ENCODE measurements at regions not wholly inside any gene's neighbourhood (a gene's known extent, or its start where the extent isn't known, plus 50 kb on each side); places are given as distances from the start of the nearest gene placed in this dataset.

DNA sequence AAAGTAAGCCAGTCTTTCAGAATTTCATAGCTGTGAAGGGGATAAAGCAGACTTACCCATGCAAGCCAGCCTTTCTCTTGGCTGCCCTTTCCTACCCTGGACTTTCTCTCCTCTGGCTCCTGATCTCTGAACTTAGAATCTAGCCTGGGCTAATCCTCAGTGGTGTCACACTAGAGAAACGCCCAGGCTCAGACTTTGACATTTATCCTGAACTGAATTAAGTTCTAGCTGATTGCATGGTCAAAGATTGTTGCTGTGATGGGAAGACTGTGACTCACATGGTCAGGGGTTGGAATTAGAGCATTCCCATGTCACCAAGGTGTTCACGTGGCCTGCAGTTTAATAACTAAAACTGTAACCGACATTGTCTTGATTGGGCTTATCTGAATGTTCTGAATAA lies 469.5 kb upstream of the FAT1 start:
- ChIA-PET CTCF (interaction anchor here (0.6 kb wide), 1 partner anchor 948 kb away, joined by 4 read pairs; no protein-coding TSS in a partner anchor), POLR2A (no interaction called here)

DNA sequence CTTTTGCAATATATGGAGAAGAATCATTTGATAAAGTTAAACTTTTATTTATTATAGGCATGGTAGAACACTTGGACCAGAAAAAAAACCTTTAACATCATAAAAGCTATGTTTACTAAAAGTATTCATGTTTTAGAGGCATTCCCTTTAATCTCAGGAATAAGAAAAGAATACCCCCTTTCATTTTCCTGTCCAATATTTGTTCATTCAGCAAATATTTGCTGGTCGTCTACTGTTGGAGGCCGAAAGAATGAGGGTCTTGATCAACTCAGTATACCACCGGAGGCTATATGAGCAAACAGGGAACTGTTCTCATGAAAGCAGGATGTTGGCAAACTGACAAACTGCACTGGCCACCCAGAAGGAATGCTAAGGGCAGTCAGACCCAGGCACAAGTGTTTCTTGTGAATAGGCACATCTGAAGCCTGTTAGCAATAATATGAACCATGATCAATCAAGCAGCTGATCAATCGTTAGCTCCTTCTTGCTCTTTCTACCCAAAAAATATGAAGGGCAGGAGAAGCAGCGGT lies 480.8 kb upstream of the FAT1 start:
- ChIA-PET CTCF (no interaction called here), POLR2A (no interaction called here)

DNA sequence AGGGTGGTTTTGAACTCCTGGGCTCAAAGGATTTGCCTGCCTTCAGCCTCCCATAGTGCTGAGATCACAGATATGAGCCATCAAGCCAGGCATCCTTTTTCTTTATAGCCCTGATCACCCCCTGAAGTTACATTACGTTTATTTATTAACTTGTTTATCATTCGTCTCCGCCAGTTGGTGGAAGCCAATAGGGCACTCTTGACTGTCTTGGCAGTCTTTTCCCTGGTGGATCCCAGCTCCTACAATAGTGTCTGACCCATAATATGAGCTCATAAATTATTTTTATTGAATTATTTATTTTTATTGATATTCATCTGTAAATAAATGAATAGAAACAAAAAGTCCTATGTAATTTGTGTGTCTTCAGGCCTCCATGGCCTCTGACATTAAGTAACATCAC lies 484.3 kb upstream of the FAT1 start:
- POLR2A ChIA-PET: no interaction called here
- CTCF ChIA-PET: no interaction called here

DNA sequence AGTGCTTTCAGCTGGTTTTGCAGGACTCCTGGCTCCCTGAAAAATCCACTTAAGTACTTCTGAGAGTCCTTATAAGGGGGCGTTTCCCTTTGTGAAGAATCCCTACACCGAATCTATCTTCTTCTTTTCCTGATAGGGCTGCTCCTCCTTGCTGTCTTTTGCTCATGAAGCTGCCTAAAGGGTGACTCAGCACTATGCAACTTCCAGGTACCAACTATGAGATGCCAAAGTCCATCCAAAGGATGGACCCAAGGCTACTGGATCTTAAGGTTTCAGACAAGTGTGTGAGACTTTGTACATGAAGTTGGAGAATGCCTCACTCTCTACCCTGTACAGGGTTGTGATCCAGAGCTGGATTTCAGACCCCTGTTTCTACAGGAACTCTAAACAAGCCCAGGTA lies 485.0 kb upstream of the FAT1 start:
- ChIA-PET CTCF (no interaction called here), POLR2A (no interaction called here)

DNA sequence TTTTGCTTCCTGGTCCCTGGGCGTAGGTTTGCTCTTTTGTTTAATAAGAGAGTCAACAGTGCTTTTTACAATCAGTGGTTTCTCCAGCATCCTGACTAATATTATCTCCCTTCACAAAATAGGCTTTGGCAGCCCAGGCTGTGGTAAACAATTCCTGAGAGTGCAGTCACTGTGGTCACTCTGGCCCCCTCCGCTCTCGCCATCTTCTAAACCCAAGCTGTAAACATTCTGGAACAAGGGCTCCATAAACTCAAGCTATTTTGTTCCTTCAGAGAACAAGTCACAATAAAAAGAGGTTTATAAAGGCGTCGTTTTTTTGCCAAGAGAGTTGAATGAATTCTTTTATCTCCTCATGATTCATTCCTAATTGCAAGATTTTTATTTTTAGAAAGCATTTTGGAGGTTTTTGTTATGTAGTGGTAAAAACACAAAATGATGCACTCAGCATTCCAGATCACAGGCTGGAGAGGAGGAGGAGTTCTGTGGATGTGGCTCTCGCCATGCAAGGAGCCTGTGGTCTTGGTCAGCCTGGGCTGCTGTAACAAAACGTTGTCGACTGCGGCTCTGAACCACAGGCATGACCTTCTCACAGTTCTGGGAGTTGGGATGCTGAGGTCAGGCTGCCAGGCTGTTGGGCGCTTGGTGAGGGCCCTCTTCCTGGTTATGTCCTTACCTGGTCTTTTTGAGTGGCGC lies 486.4 kb upstream of the FAT1 start:
- CTCF ChIA-PET: no interaction called here
- POLR2A ChIA-PET: no interaction called here

DNA sequence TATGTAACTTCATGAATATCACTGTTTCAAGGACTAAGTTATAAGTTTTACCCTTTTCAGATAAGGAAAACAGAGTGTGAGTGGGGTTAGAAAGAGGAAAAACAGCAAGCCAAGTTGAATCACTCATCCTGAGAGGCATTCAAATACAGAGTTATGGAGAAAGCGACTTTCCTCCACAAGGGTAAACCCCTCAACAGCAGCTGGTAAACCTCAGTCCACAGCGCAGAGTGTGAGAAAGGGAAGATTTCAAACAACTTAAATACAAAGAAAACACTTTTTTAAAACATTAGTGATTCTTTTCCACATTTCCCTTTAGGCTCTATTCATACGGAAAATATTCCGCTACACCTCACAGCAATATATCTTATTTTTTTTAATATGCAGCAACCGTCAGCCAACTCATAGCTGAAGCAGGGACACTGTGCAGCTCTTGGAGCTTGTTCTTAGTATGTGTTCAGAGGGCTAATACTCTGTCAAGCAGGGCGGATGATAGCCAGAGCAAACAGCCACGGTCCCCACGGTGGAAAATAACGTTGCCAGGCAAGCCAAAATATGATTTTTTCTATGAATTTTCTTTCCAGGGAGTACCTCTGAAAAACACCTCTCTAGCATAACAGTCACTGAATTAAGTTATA lies 488.9 kb upstream of the FAT1 start:
- ChIA-PET CTCF (no interaction called here), POLR2A (no interaction called here)

DNA sequence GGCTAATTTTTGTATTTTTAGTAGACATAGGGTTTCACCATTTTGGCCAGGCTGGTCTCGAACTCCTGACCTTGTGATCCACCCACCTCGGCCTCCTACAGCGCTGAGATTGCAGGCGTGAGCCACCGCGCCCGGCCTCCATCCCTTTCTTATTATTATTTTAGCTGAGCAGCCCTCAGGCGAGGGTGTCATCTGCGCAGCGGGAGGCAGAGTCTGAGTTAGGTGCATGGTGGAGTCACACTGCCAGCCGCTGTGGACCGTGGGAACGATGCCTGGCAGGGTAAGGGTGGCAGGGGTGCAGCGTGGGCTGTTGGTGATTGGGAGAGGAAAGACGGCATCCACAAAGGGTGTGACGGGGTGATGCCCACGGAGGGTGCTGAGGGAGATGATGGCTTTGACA lies 491.8 kb upstream of the FAT1 start:
- CTCF ChIA-PET: no interaction called here

DNA sequence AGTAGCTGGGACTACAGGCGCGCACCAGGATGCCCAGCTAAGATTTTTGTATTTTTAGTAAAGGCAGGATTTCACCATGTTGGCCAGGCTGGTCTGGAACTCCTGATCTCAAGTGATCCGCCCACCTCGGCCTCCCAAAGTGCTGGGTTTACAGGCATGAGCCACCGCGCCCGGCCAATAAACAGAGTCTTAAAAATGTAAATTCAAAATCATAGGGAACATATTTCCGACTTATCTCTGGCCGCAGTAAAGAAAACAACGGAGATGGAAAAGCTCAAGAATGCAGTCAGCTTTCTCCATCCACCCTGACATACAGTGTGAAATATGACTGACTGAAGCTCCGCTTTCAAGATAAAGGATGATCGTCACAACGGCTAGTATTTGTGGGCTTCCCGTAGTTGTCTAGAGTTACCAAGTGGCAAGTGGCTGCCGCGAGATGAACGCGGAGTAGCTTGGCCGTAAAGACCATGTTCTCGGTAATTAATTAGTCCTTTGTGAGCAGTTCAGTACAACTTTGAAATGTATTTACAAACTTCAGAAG lies 495.1 kb upstream of the FAT1 start:
- ChIA-PET POLR2A (no interaction called here), CTCF (no interaction called here)

More for the DNA sequence above, 491.8 kb upstream of the FAT1 start:
- POLR2A ChIA-PET: no interaction called here

DNA sequence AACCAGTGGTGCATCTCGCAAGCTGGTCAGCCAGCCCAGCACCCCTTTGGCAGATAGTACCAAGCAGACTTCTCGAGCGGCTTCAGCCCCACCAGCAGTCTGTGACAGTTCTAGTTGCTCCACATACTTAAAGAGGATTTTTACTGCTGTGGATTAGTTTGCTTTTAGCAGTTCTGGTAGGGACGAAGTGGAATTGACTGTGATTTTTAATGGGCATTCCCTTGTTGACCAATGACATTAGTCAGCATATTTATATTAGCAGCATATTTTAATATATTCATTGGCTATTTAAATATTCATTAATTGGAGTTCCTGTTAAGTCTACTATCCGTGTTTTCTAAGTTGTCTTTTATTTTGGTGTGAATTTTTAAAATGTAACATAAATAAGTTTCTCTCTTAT lies 500.9 kb upstream of the FAT1 start:
- ChIA-PET CTCF (no interaction called here), POLR2A (no interaction called here)

DNA sequence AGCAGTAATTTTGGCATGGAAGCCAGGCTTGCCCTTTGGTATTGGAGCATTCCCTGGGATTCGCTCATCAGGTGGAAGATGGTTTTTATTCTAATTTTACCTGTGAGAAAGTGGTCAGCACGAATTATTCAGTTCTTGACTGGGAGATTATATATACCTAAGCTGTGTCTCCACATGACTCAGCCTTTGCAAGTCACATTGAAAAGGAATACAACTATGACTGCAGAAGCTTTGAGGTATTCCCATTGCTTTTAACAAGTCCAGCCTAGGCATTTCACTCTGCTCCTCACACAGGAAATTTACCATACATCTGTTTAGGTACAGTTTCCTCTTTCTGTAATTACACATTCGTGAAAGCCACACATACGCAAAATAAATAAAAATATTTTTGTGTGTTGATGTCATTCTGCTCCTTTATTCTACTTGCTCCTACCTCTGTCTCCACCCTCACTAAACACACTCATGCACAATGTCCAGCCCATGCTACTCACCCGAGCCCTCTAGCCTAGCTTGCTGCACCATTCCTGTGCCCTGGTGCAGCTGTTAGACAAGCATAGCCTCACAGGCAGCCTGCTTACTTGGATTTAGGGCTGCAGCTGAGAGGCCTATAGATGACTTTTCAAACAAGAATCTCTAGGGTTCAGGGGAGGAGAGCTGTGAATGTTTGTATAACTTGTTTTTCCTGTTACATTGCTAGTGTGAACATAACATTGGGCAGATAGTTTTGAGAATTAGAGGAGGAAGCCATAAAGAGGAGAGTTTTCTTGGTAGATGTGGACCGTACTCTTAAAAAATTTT lies 504.4 kb upstream of the FAT1 start:
- ChIA-PET POLR2A (no interaction called here), CTCF (no interaction called here)

DNA sequence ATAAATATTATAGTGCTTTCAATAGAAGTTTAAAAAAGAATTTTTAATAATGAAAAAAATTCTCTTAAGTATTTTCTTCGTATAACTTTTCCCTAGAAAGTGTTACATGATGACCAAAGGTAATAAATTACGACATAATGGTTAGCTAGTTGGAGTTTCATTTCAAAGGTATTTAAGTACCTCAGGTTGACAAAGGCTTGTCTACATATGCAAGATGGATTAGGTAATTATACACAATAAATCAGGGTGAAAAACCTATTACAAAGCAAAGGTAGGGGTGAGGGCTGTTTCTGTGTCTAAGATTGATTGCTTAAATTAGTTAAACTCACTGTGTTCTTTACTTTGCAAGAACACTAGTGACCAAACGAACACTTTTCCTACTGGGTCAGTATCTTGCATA lies 508.5 kb upstream of the FAT1 start:
- POLR2A ChIA-PET: no interaction called here
- CTCF ChIA-PET: no interaction called here

DNA sequence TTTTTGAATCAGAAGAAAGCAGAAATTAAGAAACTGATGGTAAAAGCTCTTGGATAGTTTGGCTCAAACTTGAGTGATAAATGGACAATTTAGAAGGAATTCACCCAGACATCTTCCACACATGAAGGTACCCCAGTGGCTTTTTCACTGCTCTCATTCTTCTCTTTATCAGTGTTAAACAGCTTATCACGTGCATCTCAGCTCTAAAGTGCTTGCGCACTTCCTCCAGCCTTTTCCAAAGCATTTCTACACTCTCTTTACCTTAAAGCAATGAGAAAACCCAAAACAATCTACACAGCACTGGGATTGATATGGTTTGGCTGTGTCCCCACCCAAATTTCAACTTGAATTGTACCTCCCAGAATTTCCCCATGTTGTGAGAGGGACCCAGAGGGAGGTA lies 509.1 kb upstream of the FAT1 start:
- ChIA-PET POLR2A (no interaction called here), CTCF (no interaction called here)

DNA sequence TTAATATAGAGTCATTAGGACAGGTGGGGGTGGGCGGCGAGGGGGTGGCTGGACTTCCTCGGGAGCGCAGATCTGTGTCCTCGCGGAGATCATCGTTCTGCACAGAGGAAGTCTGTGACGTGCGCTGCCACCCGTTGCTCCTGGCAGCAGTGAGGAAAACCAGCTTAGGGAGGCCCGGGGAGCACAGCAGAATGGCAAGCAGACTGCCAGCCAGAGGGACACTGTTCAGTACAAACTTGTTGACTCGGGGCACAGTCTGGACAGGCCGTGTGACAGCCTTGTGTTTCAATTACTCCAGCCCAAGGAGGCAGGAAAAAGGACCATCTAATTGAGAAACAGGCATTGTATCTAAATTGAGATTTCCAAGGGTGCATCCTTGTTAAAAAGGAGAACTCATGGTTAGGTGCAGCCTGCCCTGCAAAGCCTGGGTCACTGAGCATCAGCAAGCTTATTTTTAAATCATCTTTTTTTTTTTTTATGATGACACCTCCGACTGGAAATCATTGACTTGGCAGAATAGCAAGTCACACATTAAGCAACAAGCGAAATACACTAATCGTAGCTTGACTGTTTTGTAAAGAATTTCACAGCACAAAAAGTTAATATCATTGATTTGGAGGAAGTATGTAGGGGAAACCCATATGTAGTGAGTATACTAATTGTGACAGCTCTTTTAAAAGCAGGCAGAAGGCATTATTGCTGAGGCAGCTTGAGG lies 512.0 kb upstream of the FAT1 start:
- POLR2A ChIA-PET: no interaction called here
- CTCF ChIA-PET: no interaction called here

DNA sequence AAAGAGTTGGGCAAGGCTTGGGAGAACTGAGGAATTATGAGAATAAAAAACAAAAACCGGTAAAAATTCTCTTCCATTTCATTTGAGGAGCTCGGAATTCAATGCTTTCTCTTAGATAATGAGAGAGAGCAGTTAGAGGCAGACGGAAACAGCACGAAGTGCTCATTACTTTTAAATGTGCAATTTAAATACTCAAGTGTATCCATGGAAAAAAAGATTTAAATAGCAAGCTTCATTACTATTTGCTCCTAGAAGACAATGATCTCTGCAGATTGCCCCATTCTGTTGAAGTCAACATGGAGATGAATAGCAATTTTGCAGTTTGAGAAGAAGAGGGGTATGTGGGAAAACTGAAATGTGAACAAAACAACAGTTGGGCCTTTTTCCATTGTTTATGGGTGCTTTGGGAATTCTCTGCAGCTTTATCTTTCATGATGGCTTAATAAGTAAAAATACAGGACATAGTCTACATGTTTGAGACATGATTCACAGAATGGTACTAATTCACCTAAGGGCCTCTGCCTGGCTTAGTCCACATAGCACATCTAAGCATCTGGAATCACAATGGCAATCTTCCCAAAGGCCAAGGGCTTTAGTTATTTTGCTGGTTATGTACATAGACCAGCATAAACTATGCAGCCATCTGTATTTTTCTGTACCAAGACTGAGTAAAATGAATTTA lies 512.7 kb upstream of the FAT1 start:
- ChIA-PET CTCF (no interaction called here), POLR2A (no interaction called here)

DNA sequence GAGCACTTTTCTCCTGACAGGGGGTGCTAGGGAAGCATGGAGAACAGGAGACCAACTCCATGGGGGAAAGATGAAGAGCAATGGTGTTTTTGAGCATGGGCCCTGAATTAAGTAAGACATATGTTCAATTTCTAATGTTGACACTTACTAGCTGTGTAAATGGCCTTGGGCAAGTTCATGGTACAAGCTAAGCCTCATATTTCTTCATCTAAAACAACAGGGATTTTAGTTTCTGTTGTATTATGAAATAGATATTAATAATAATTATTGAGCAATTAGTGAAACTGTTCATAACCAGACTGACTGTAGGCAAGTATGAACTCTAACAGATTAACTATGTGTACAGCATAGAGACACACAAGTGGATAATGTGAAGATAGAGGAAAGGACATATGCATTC lies 515.0 kb upstream of the FAT1 start:
- ChIA-PET CTCF (no interaction called here), POLR2A (no interaction called here)

DNA sequence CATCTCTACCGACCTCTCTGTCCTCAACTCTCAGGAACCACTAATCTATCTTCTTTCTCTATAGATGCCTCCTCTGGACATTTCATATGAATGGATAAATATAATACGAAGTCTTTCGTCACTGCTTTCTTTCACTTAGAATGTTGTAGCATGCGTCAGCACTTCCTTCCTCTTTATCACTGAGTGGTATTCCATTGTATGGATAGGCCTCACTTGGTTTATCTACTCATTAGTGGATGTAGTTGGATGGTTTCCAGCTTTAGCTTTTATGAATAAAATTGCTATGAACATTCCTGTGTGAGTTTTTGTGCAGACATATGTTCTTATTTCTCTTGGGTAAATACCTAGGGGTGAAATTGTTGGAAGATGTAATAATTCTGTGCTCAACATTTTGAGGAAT lies 528.2 kb upstream of the FAT1 start:
- ChIA-PET CTCF (no interaction called here), POLR2A (no interaction called here)

DNA sequence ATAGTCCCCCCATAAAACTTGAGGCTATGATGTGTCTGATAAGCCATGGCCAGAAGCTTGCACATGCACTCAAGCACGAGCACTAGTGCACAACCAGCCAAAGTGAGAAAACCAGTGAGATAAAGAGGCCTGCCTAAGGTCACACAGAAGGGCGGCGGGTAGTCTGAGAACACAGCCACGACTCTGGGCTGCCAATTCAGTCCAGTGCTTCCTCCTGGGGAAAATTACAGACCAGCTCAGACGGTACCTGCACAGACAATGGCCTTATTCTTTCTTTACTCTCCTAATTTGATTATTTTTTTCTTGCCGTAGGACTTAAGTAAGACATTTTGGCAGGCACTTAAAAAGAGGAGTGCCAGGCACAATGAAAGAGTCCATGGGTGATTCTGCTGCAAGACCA lies 533.2 kb upstream of the FAT1 start:
- CTCF ChIA-PET: no interaction called here
- POLR2A ChIA-PET: no interaction called here

DNA sequence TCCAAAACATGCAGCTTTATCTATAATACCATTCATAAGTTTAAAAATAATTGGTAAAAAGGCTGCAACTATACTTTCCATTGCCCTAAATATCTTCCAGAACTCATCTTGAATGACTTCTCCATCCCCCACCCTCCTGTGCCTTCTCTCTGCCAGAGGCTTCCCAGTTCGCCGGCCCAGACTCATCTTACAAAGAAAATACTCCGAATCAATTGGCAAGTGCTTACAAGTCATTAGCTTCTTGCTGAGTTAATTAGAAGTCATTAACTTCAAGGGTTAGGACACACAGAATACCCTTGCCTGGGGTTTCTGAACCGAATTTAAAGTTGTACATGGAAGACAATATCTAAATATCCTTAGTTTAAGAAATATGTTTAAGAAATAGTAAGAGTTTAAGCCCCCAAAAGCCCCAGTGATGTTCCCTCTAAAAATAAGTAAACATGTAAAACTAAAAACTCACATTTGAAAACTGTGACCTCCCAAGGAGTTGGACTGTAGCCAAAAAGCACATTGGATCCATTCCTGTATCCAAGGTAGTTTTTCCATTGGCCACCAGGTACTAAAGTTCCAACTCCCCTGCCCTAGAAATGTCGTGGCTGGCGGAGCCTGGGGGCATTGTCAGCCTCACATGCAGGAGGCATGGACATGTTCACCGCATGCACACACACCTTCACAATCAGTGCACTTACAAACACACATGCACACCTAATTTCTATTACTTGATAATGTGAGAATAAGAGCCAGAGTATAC lies 535.2 kb upstream of the FAT1 start:
- ChIA-PET POLR2A (no interaction called here), CTCF (no interaction called here)

DNA sequence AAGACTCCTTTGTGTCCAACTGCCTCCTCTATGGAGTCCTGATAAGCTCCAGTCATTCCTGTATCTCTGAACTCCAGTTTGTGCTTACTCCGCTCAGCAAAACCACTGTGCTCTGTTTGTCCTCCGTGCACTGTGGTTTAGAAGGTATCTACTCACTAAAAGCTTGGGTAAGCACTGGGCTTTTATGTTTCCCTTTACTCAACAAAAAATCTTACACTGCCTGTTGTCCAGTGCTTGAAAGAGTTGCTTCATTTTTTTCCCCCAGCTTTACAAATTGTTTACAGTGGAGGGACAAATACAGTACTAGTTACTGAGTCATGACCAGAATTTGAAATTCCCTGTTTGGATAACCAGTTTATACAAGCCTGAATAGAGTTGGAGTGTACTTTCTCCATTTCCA lies 545.3 kb upstream of the FAT1 start:
- ChIA-PET CTCF (no interaction called here), POLR2A (no interaction called here)

Measured in activated CD8-positive, alpha-beta memory T cell treated with anti-CD3 and anti-CD28 coated beads for 36 hours (primary cell).